ENCODE measurements at regions not wholly inside any gene's neighbourhood (a gene's known extent, or its start where the extent isn't known, plus 50 kb on each side); places are given as distances from the start of the nearest gene placed in this dataset.

DNA sequence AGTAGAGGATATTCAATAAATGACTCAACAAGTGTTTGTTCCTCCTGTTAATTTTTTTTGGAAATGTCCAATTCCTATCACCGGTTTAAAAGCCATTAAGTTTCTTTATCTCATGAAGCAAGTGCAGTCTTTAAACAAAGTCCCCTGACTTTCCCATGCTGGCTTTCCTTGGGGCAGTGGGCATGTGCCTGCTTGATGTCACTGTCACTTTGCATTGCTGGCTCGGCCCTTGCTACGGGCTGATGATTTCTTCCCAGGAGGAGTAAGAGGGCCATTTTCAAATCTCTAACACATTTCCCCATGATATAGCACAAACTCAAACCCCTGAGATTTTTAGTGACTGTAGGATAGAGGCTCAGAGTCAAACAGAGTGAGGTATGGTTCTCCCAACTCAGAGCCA is 275.8 kb upstream of the TENM3 start:
- DNase-seq (ENCODE audit: low read depth, low spot score), result no peak

GRCh38 chr4:181968371-181968770 is 274.8 kb upstream of the TENM3 start:
- no peak for DNase-seq (ENCODE audit: low read depth, low spot score)

GRCh38 chr4:181969151-181969550 is 274.1 kb upstream of the TENM3 start:
- DNase-seq (ENCODE audit: low read depth, low spot score), result no peak

DNA sequence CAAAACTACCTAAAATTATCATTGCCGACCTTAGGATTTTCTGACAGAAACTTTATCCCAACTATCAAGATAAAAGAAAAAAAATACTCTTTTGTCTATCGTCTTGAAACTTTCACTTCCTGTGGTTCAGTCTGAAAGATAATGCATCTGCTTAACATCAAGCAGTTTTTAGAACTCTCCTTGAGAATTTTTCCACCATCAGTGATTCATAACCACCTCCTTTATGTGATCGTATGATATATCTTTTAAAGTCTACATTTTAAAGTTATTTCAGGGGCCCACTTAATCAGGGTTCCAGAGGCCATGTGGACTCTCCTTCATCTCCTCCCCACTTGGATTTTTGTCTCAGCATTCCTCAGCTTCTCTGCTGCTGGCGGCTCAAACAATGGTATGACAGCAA is 272.8 kb upstream of the TENM3 start:
- no peak for DNase-seq (ENCODE audit: low read depth, low spot score)

- no peak for DNase-seq (ENCODE audit: low read depth, low spot score)
Observed at GRCh38 chr4:181971411-181971810, 271.8 kb upstream of the TENM3 start.

DNA sequence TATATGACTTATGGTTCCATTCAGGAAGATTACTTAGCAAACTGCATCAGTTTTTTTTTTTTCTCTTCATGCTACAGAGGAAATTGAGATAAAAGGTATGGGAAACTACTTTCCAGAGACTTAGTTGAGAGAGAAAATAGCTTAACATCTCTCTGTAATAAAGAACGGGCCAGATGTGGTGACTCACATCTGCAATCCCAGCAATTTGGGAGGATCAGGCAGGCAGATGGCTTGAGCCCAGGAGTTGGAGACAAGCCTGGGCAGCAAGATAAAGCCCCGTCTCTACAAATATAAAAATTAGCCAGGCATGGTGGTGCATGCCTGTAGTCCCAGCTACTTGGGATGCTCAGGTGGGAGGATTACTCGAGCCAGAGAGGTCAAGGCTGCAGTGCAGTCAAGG is 271.2 kb upstream of the TENM3 start:
- no peak for DNase-seq (ENCODE audit: low read depth, low spot score)

DNA sequence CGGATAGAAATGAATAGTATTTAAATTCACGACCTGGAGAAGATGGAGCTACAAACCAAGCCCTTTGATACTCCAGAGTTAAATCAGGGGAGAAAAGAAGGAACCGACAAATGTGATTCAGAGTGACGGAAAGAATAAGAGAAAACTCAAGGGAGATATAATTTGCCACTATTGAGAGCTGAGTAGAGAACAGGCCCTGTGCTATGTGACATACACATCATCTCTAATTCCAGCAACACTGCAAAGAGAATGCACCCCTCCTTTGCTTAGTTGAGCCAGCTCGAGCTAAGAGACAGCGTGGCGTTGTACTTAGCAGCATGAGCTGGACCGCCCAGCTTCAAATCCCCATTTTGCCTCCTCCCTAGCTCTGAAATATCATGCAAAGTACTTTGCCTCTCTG is 266.4 kb upstream of the TENM3 start:
- DNase-seq (ENCODE audit: low read depth, low spot score), result no peak

- no peak for DNase-seq (ENCODE audit: low read depth, low spot score)
Observed at GRCh38 chr4:181982437-181982836, 260.8 kb upstream of the TENM3 start.

DNA sequence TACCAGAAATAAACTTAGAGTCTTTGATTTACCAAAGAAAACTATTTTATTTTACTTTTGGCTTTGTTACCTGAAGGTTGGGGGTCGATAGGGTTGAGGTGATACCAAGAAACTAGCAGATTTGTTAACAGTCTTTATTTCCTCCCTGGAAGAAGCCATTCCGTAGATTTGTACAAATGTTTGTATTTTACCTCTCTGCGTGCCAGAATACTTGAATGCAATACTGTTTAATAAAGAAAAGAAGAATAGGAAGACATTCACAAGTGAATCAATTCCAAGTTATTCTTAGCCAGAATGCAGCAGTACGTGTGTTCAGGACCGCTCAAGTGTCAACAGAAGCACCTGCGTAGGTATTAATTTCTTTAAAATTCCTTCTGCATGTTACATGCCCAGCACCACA is 260.3 kb upstream of the TENM3 start:
- DNase-seq (ENCODE audit: low read depth, low spot score), result no peak

- DNase-seq (ENCODE audit: low read depth, low spot score), result no peak
Observed at GRCh38 chr4:181987392-181987791, 255.8 kb upstream of the TENM3 start.

DNA sequence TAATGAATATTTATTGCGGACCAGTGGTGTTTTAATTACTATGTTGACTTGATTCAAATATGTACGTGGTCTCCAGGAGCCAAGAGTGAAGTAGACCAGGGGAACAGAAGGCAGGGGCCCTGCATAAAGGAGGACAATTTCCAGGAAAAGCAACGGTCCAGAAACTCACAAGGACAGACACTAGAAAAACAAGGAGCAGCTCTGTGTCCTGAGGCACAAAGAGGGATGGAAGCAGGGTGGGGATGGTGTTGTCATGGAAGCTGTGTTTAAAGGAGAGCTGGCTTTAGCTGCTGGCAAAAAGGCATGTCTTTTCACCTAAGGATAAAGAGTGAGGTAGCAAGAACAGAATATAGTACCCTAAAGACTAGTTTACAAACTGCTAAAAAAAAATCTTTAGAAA is 254.1 kb upstream of the TENM3 start:
- DNase-seq (ENCODE audit: low read depth, low spot score), result no peak

DNA sequence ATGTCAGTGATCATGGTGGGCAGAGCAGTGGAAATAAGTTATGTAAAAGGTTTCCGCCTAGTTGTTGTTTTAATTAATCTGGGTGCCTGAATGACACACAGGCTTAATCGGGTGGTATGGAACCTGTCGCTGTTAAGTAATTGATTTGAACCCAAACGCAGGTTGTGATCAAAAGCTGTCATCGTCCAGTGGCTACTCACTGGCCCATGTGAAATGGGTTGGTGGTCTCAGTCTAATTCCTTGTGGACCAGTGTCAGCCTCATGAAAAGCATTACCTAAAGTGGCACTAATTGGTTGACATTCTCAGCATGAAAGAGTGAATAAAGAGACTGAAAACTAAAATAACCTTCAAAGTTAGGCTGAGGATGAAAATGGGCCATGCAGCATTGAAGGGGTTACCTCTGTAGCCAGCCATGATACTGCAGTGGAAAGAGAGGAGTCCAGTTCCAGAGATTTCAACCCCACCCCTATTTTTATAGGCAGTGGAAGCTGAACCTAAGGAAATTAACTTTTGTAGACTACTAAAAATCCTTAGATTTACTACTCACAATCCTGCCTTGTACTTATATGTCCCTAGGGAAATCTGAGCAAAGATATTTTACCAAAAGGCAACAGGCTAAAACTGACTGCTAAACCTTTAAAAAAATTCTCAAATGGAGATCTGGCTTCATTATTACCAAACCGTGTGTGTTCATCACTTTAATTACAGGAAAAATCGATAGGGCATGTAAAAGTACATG is 251.7 kb upstream of the TENM3 start:
- DNase-seq (ENCODE audit: low read depth, low spot score), result no peak

DNA sequence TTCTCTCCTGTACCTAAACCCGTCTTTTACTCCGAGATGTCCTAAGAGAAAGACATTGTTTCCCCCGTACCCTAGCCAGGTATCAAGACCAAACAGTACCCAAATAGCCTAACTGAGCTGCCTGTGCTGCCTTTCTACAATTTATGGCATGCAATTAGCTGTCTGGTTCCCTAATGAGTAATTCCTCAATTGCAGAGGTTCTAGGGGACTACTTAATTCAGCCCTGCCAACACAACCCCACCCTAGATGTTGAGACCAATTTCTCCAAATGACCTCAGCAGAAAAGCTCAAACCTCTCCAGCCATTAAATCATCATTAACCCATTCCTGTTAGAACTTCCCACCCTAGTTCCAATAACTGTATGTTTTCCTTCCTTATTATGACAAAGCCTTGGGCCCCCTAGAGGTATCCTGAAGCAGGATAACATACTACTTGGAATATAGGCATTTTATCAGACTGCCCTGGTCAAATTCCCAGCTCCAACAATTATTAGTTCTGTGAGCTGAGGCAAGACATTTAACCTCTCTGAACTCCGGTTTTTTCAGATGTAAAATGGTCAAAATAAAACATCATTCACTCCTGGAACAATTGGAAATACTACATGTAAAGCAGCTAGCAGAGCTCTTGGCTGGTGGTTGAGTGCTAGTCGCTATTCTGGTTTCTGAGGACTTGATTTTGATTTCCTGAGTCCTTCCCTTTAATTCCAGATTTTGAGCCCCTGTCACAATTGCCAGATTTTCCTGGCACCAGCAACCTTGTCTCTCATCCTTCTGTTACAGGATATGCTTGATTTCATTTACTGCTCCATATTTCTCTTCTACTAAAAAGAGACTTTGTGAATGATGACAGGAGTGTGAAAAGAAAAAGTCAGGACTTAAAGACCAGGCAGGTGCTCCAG is 244.6 kb upstream of the TENM3 start:
- DNase-seq (ENCODE audit: low read depth, low spot score), result no peak

GRCh38 chr4:182000077-182000476 is 243.1 kb upstream of the TENM3 start:
- no peak for DNase-seq (ENCODE audit: low read depth, low spot score)

DNA sequence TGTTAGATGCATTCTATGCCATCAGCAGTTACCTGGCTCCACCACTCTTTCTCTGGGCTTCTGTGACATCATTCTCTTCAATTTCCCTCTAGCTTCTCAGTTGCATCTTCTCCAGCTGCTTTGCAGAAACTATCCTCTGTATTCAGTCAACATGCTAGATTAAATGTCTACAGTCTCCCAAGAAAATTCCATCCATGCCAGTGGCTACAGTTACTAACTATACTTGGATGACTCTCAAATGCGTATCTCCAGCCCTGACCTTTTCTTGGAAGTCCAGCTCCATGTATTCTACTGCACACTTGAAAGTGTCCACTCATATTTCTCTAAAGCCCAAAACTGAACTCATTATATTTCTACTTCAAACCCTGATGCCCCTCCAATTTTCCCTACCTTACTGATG is 232.3 kb upstream of the TENM3 start:
- DNase-seq (ENCODE audit: low read depth, low spot score), result no peak

GRCh38 chr4:182014164-182014563 is 229.0 kb upstream of the TENM3 start:
- DNase-seq (ENCODE audit: low read depth, low spot score), result no peak

DNA sequence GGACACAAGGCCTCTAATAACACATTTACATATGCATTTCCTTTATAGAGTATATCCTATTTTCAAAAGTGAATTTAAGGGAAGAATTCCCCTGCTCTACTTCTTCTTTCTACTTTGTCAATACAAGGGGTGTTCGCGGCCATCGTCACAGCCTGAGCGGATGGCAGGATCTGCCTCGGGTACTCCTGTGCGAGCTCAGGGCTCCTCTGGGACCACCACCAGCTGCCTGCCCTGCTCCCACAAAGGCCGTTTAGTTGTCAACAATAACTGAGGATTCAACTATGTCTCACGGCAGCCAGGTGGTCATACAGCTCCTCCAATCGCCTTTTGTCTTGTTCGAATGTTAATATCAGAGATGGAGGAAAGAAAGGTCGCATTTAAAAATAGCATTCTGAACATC is 228.2 kb upstream of the TENM3 start:
- DNase-seq (ENCODE audit: low read depth, low spot score), result no peak

GRCh38 chr4:182015893-182016292 is 227.3 kb upstream of the TENM3 start:
- DNase-seq (ENCODE audit: low read depth, low spot score), result no peak

- no peak for DNase-seq (ENCODE audit: low read depth, low spot score)
Observed at GRCh38 chr4:182017038-182017437, 226.2 kb upstream of the TENM3 start.

DNA sequence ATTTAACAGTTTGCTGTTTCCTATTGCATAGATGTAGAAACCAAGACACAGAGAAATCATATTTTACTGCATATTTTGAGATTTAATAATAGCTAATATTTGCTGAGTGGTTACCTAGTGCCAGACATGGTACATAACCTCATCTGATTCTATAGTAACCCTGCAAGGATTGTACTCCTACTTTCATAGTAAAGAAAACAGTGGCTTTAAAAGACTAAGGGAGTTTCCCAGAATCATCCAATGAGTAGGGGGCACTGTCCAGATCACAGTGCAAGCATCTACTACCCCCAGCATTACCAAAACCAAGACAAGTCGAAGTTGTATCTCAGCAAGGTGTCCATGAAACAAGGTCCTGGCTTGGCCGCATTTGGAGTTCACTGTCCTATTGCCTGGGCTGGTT is 224.5 kb upstream of the TENM3 start:
- DNase-seq (ENCODE audit: low read depth, low spot score), result no peak

DNA sequence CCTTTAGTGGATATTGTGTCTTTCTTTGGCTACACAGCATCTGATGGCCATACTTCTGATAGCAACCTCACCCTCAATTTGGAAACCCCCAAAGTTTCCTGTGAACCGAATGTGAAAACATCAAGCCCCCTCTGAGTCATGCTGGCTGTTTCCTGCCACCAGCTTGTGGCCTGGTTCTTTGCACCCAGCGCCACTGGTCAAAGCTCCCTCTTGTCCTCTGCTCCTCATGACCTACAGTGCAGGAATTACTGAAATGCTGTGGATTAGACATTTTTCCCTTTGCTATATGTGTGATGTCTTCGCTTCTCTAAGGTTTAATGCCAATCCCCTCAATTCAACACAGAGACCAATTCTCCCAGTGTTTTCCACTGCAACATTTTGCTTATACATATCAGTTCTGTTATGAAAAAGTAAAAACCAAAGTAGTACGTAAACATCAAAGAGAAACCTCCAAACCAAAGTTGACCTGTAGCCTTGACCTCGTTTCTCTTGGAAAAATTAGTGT is 224.0 kb upstream of the TENM3 start:
- DNase-seq (ENCODE audit: low read depth, low spot score), result no peak

DNA sequence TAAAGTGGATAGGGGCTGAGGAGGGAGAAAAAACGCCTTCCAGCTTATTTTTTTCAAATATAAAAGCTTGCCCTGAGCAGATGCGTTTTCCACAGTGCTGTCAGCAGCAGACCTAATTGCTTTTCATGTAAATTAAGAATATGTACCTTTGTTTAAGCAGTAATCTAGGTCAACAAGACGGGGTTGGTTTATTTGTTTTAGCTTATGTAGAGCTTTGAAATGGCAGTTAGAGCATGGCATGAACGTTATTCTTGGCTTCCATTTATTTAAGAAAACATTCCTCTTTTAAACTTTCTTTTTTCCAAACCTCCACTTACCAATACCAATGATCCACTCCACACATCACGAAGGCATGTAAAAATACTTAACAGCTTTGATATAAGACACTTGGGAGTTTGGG is 220.3 kb upstream of the TENM3 start:
- peak; percentile 15 for DNase-seq (ENCODE audit: low read depth, low spot score)

GRCh38 chr4:182023469-182023868 is 219.7 kb upstream of the TENM3 start:
- no peak for DNase-seq (ENCODE audit: low read depth, low spot score)

Data from smooth muscle cell of the brain vasculature (primary cell).